T-helper 2 cell treated with Interferon-gamma antibody and Interleukin-4, amounts not matched to agents 5 μg/mL and 100 μg/mL, for 36 hours (primary cell): ENCODE measurements at regions not wholly inside any gene's neighbourhood (a gene's known extent, or its start where the extent isn't known, plus 50 kb on each side); places are given as distances from the start of the nearest gene placed in this dataset.

ENCODE experiments used
- DNase-seq: peaks from one replicate; pipeline ENCODE4 v3.0.0; 2021; ENCODE audit warnings: low spot score
- H3K27ac Mint-ChIP-seq: one replicate; pipeline ENCODE4 v1.8.0; 2021; ENCODE audit warnings: mild to moderate bottlenecking, mixed read lengths
- H3K27me3 Mint-ChIP-seq: one replicate; pipeline ENCODE4 v1.8.0; 2021; ENCODE audit warnings: low read depth, mixed read lengths
- H3K36me3 Mint-ChIP-seq: one replicate; pipeline ENCODE4 v1.8.0; 2021; ENCODE audit warnings: low read depth, mixed read lengths
- H3K4me1 Mint-ChIP-seq: one replicate; pipeline ENCODE4 v1.8.0; 2021; ENCODE audit warnings: low read depth, mixed read lengths
- H3K4me3 Mint-ChIP-seq: one replicate; pipeline ENCODE4 v1.8.0; 2022; ENCODE audit warnings: mild to moderate bottlenecking, moderate library complexity, mixed read lengths
- H3K9me3 Mint-ChIP-seq: one replicate; pipeline ENCODE4 v1.8.0; 2021; ENCODE audit warnings: mixed read lengths

DNA sequence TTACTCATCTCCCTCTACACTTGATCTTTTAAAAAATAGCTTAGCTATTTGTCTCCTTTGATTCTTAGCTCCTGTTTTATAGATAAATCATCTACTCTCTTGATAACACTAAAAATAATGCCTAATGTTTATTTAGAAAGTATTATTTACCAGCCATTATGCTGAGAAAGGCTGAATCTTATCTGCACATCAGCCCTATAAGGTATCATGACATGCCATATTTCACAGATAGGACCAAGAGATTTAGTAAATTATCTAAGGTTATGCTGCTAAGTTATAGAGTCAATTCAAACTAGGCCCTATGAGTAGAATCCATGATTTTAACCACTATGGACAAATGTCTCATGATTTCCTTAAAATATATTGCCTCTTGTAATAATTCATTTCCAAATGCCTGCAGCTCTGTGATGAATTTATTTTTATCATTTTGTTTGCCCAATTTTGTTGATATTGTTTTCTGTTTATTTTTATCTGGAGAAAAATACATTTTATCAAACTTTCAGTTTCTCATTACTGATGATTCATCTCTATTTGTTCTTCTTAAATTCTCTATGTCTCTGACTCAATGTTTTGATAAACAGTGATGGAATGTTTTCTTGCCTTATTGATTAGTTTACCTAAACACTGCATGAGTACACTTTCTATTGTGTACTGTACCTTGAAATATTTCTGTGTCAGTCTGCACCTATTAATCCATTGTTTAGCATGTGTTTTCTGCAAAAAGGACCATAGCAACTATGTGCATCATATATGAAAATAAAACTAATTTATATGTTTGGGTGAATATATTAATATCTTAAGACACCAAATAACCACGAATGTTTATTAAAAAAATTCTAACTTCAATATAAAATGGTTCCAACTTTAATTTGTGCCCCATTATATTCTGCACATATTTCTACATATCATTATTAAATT is 300.8 kb downstream of the CDH9 start:
- DNase-seq, result no peak
- H3K27ac Mint-ChIP-seq, result no peak overlapping the region
- H3K4me3 Mint-ChIP-seq, result no peak overlapping the region
- H3K4me1 Mint-ChIP-seq, result no peaks in the 10 kb centered on the region
- H3K27me3 Mint-ChIP-seq, result no peaks in the 10 kb centered on the region
- no peaks in the 10 kb centered on the region for H3K36me3 Mint-ChIP-seq
- H3K9me3 Mint-ChIP-seq, result peaks cover 27% of the 10 kb centered on the region

- Mint-ChIP-seq H3K36me3 (no peaks in the 10 kb centered on the region), H3K27me3 (no peaks in the 10 kb centered on the region), H3K9me3 (peaks cover 61% of the 10 kb centered on the region), H3K27ac (no peak overlapping the region), H3K4me1 (no peaks in the 10 kb centered on the region), H3K4me3 (no peak overlapping the region)
- DNase-seq, result no peak
Measured at GRCh38 chr5:26727916-26728315, 310.5 kb downstream of the CDH9 start.

DNA sequence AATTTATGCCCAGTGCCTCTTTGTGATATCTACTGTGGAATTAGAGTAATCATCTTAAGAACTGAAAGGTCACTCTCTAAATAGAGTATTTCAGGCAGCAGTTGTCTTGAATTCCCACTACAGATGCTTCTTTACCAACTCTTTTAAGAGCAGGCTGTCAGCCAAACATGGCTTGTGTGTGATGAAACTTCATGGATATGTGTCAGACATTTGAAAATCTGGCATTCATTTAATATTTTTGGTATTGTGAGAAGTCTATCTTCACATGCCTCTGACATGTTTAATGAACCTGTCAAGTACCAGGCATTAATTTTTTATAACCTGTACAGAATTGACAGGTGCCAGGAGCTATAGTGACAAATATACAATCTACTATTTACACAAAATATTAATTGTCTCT is 318.6 kb downstream of the CDH9 start:
- Mint-ChIP-seq H3K4me1 (no peaks in the 10 kb centered on the region), H3K36me3 (no peaks in the 10 kb centered on the region), H3K27ac (no peak overlapping the region), H3K27me3 (no peaks in the 10 kb centered on the region), H3K9me3 (peaks cover 40% of the 10 kb centered on the region), H3K4me3 (no peak overlapping the region)
- no peak for DNase-seq

GRCh38 chr5:26700759-26701384 is 337.5 kb downstream of the CDH9 start:
- Mint-ChIP-seq H3K27me3 (no peaks in the 10 kb centered on the region), H3K9me3 (peaks cover 20% of the 10 kb centered on the region), H3K4me1 (no peaks in the 10 kb centered on the region), H3K36me3 (no peaks in the 10 kb centered on the region), H3K27ac (no peak overlapping the region), H3K4me3 (no peak overlapping the region)
- DNase-seq, result no peak

DNA sequence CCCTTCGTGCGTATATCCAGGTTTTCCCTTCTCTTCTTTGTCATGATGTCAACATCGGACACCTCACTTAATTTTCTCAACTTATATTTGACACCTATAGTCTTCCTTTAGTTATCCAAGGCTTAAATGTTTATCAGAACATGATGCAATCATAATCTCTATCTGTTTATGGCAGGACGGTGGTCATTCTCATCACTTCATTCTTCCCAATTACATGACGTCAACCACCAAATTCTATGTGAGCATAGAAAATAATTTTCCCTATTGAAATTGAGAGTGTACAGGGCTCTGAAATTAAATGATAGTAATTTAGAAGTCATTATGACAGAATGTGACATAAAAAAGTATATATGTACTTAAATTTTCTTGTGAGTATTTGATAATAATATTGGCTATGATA is 345.4 kb downstream of the CDH9 start:
- H3K36me3 Mint-ChIP-seq, result no peaks in the 10 kb centered on the region
- H3K27me3 Mint-ChIP-seq, result no peaks in the 10 kb centered on the region
- H3K4me1 Mint-ChIP-seq, result no peaks in the 10 kb centered on the region
- H3K27ac Mint-ChIP-seq, result no peak overlapping the region
- no peak overlapping the region for H3K4me3 Mint-ChIP-seq
- H3K9me3 Mint-ChIP-seq, result peaks cover 42% of the 10 kb centered on the region
- DNase-seq, result no peak

- DNase-seq, result no peak
- Mint-ChIP-seq H3K9me3 (peaks cover 42% of the 10 kb centered on the region), H3K4me3 (no peak overlapping the region), H3K4me1 (no peaks in the 10 kb centered on the region), H3K36me3 (no peaks in the 10 kb centered on the region), H3K27me3 (no peaks in the 10 kb centered on the region), H3K27ac (no peak overlapping the region)
Measured at GRCh38 chr5:26691486-26691885, 346.9 kb downstream of the CDH9 start.

- Mint-ChIP-seq H3K27ac (no peak overlapping the region), H3K27me3 (no peaks in the 10 kb centered on the region), H3K4me1 (no peaks in the 10 kb centered on the region), H3K9me3 (peaks cover 47% of the 10 kb centered on the region), H3K36me3 (no peaks in the 10 kb centered on the region), H3K4me3 (no peak overlapping the region)
- DNase-seq, result no peak
Measured at GRCh38 chr5:26690511-26690910, 347.9 kb downstream of the CDH9 start.

DNA sequence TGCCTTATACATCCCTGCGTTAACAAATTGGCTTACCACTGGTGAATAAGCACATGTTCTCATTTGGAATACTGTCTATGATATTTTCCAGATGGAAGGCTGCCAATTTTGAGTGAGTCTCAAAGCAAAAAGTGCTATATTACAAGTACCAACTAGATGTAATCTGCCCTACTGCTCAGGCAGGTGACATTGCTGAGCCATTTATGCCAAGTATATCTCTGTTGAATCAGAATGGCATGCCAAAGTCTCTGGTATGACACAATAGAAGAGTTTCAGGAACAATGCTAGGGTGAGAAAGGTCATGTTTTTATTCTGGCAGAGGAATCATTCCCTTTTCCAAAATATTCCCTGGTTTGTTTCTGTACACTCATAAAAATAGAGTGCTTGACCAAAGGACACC is 356.5 kb downstream of the CDH9 start:
- Mint-ChIP-seq H3K9me3 (peaks cover 54% of the 10 kb centered on the region), H3K4me3 (no peak overlapping the region), H3K27ac (no peak overlapping the region), H3K36me3 (no peaks in the 10 kb centered on the region), H3K4me1 (no peaks in the 10 kb centered on the region), H3K27me3 (no peaks in the 10 kb centered on the region)
- no peak for DNase-seq

DNA sequence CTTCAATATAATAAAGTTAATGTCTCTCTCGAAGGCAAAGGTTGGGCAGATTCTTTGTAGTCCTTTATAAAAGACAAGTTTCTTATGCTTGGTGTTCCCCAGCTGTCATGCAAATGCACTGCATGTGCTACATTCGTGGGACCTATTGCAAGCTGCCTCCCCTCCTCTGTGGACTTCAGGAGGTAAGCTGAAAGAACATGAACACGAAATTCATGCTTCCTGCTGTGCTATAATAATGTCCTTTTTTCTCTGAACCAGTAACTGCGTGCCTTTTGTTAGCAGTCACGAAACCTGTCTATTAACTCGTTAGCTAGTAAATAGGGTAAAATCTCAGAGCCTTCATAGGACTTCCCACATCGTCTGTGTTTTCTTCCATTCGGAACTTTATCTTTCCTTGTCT is 363.5 kb downstream of the CDH9 start:
- H3K36me3 Mint-ChIP-seq, result no peaks in the 10 kb centered on the region
- no peak overlapping the region for H3K4me3 Mint-ChIP-seq
- peaks cover 28% of the 10 kb centered on the region for H3K9me3 Mint-ChIP-seq
- no peaks in the 10 kb centered on the region for H3K27me3 Mint-ChIP-seq
- H3K4me1 Mint-ChIP-seq, result no peaks in the 10 kb centered on the region
- H3K27ac Mint-ChIP-seq, result no peak overlapping the region
- no peak for DNase-seq

DNA sequence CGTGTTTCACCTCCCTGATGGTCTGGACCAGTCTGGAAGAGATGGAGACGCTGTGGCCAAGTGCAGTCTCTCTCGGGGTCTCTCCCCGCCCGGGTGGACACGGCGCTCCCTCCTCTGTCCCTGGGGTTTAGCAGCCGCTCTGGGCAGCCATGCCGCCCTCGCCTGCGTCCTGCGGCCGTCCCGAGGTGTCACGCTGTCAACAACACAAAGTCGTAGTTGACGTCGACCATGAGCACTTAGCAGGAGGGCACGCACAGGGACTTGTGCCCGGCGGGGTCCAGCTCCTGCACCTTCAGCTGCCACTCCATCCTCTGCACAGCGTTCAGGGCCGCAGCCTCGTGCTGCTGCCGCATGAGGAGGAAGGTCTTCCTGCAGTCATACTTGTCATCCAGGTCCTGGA is 368.9 kb downstream of the CDH9 start:
- no peak for DNase-seq
- no peak overlapping the region for H3K4me3 Mint-ChIP-seq
- H3K4me1 Mint-ChIP-seq, result no peaks in the 10 kb centered on the region
- peaks cover 27% of the 10 kb centered on the region for H3K9me3 Mint-ChIP-seq
- H3K27ac Mint-ChIP-seq, result no peak overlapping the region
- no peaks in the 10 kb centered on the region for H3K27me3 Mint-ChIP-seq
- no peaks in the 10 kb centered on the region for H3K36me3 Mint-ChIP-seq

GRCh38 chr5:26669031-26669430 is 369.4 kb downstream of the CDH9 start:
- Mint-ChIP-seq H3K27ac (no peak overlapping the region), H3K4me3 (no peak overlapping the region), H3K4me1 (no peaks in the 10 kb centered on the region), H3K9me3 (peaks cover 27% of the 10 kb centered on the region), H3K36me3 (no peaks in the 10 kb centered on the region), H3K27me3 (no peaks in the 10 kb centered on the region)
- DNase-seq, result no peak

GRCh38 chr5:26666371-26666770 is 372.0 kb downstream of the CDH9 start:
- peaks cover 17% of the 10 kb centered on the region for H3K9me3 Mint-ChIP-seq
- H3K4me3 Mint-ChIP-seq, result no peak overlapping the region
- H3K4me1 Mint-ChIP-seq, result no peaks in the 10 kb centered on the region
- H3K27ac Mint-ChIP-seq, result no peak overlapping the region
- H3K27me3 Mint-ChIP-seq, result no peaks in the 10 kb centered on the region
- DNase-seq, result no peak
- H3K36me3 Mint-ChIP-seq, result no peaks in the 10 kb centered on the region

DNA sequence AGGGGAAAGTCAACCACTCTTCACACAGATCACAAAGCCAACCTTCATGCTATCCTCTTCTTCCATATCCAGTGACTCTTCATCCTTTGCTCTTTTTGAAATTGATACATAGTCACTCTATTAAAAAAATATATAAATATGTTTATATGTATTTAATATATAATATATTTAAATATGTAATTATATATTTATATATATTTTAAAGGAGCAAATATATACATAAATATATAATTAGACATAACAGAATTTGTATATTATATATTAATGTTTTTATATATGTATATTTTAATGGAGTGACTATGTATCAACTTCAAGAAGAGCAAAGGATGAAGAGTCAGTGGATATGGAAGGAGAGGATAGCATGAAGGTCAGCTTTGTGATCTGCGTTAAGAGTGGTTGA is 374.9 kb downstream of the CDH9 start:
- Mint-ChIP-seq H3K4me3 (no peak overlapping the region), H3K36me3 (no peaks in the 10 kb centered on the region)

DNA sequence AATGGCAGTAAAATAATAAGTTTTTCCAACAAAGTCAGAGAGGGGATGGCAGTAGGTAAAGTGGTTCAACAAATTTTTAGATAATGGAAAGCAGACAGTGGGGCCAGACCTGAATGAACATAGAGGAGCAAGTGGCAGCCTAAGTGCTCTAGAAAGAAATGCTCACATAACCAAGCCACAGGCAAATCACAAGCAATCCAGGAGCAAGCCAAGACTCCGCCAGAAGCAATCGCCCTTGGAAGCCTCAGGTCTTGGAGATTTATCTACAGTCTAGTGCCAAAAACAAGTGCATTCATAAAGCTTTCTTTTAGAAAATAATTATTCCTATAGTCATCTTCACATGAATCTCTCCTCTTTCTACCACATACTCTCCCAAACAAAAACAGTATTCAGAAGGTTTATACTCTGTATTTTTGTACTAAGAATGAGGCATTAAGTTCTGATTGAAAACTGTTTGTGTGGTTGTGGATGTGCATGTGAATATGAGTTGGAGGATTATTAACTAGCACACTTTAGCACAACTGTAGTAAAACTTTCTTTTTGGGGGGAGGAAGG is 375.5 kb downstream of the CDH9 start:
- Mint-ChIP-seq H3K4me1 (no peaks in the 10 kb centered on the region), H3K4me3 (no peak overlapping the region), H3K9me3 (peaks cover 20% of the 10 kb centered on the region), H3K27ac (no peak overlapping the region), H3K27me3 (no peaks in the 10 kb centered on the region), H3K36me3 (no peaks in the 10 kb centered on the region)
- DNase-seq, result no peak

More for the DNA sequence above, 374.9 kb downstream of the CDH9 start:
- no peak for DNase-seq
- H3K27me3 Mint-ChIP-seq, result no peaks in the 10 kb centered on the region
- H3K9me3 Mint-ChIP-seq, result peaks cover 19% of the 10 kb centered on the region
- no peak overlapping the region for H3K27ac Mint-ChIP-seq
- no peaks in the 10 kb centered on the region for H3K4me1 Mint-ChIP-seq
